B cell (primary cell): ENCODE measurements at regions not wholly inside any gene's neighbourhood (a gene's known extent, or its start where the extent isn't known, plus 50 kb on each side); places are given as distances from the start of the nearest gene placed in this dataset.

Experiments used
- CTCF ChIP-seq: fragments of 200-600 bp; IDR thresholded peaks from one replicate; pipeline ENCODE4 v1.8.0; 2022; ENCODE audit warnings: antibody characterized with exemption, mild to moderate bottlenecking
- EZH2 ChIP-seq: IDR thresholded peaks from 2 replicates; pipeline ENCODE4 v1.6.1; 2012; ENCODE audit warnings: borderline replicate concordance, low read depth, mild to moderate bottlenecking, moderate library complexity, low read length; ENCODE audit not compliant: insufficient read depth, poor library complexity, severe bottlenecking

- TF ChIP-seq CTCF, result no peak
- TF ChIP-seq EZH2, result no peak
Measured at GRCh38 chrX:22628275-22628674, 355.6 kb downstream of the CBLL2 start.
